ENCODE measurements at regions not wholly inside any gene's neighbourhood (a gene's known extent, or its start where the extent isn't known, plus 50 kb on each side); places are given as distances from the start of the nearest gene placed in this dataset.

DNA sequence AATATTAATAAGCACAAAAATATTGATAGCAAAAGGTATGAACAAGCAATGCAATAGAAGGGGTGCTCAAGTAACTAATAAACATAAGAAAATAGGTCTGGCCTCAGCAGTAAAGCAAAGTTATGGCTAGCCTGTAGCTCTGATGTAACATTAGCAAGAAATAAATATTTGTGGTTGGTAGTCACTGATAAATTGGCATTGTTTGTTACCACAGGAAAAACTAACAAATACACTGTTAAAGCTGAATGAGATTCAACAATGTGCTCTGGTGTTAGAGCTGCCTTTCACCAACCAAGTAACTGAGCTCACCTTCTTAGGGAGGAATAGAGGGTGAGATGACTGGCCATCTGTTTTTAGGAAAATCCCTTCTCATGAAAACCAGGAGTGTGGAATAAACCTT lies 71.4 kb downstream of the AREG start:
- TF ChIP-seq, protein P1, sequence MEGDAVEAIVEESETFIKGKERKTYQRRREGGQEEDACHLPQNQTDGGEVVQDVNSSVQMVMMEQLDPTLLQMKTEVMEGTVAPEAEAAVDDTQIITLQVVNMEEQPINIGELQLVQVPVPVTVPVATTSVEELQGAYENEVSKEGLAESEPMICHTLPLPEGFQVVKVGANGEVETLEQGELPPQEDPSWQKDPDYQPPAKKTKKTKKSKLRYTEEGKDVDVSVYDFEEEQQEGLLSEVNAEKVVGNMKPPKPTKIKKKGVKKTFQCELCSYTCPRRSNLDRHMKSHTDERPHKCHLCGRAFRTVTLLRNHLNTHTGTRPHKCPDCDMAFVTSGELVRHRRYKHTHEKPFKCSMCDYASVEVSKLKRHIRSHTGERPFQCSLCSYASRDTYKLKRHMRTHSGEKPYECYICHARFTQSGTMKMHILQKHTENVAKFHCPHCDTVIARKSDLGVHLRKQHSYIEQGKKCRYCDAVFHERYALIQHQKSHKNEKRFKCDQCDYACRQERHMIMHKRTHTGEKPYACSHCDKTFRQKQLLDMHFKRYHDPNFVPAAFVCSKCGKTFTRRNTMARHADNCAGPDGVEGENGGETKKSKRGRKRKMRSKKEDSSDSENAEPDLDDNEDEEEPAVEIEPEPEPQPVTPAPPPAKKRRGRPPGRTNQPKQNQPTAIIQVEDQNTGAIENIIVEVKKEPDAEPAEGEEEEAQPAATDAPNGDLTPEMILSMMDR (IDR thresholded peaks at IDR 0.05) = no peak
- no peak for TF ChIP-seq POLR2A (IDR thresholded peaks at IDR 0.05)

Measured in heart left ventricle (tissue), 13 donors.